Cardiac fibroblast (primary cell): ENCODE measurements at regions not wholly inside any gene's neighbourhood (a gene's known extent, or its start where the extent isn't known, plus 50 kb on each side); places are given as distances from the start of the nearest gene placed in this dataset.

Experiments used
- DNase-seq, 2 donors: peaks; one replicate each; pipeline versions ENCODE4 v3.0.0 to v3.0.0-alpha.2; 2010; ENCODE audit warnings: low read depth in 2 of 2
- H3K4me3 ChIP-seq, 2 donors: replicated peaks in 1 of 2; 1 replicate in 1 of 2; 2 replicates in 1 of 2; pipeline ENCODE4 v1.5.1; 2011; ENCODE audit warnings: low read depth in 2 of 2, low read length in 2 of 2, mild to moderate bottlenecking in 2 of 2, moderate library complexity in 1 of 2
- TF ChIP-seq, protein P1 (sequence below): IDR thresholded peaks from one replicate; pipeline ENCODE4 v1.5.1; 2011; ENCODE audit warnings: low read depth, mild to moderate bottlenecking, low read length, inconsistent platforms

DNA sequence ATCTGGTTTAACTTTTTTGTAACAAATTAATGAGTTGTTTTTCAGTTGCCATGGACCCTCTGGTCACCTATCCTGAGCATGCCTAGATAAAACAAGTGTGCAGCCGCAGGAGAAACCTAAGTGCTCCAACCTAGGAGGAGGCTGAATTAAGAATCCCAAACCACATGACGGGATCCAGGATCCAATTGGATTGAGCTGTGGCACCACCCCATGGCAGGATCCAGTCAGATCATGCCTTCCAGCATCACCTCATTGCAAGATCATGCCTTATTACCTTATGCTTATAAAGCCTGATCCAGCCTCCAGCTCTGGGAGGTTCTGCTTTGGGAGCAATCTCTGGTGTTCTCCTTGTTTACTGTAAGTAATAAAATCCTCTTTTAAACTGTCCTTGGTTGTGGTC lies 662.0 kb downstream of the TLR4 start:
- DNase-seq = no peak
- no peak overlapping the region for H3K4me3 ChIP-seq
- TF ChIP-seq, protein P1, sequence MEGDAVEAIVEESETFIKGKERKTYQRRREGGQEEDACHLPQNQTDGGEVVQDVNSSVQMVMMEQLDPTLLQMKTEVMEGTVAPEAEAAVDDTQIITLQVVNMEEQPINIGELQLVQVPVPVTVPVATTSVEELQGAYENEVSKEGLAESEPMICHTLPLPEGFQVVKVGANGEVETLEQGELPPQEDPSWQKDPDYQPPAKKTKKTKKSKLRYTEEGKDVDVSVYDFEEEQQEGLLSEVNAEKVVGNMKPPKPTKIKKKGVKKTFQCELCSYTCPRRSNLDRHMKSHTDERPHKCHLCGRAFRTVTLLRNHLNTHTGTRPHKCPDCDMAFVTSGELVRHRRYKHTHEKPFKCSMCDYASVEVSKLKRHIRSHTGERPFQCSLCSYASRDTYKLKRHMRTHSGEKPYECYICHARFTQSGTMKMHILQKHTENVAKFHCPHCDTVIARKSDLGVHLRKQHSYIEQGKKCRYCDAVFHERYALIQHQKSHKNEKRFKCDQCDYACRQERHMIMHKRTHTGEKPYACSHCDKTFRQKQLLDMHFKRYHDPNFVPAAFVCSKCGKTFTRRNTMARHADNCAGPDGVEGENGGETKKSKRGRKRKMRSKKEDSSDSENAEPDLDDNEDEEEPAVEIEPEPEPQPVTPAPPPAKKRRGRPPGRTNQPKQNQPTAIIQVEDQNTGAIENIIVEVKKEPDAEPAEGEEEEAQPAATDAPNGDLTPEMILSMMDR = no peak

DNA sequence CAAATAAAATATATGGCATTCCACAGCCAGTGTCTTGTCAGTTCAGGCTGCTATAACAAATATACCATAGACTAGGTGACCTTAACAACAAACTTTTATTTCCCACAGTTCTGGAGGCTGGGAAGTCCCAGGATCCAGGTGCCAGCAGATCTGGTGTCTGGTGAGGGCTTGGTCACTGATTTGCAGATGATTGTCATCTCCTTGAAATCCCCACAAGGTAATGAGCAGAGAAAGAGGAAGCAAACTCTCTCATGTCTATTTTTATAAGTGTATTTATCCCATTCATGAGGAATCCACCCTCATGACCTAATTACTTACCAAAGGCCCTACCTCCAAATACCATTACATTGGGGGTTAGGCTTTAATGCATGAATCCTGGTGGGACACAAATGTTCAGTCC lies 663.2 kb downstream of the TLR4 start:
- DNase-seq = no peak

GRCh38 chr9:118384531-118385100 lies 680.4 kb downstream of the TLR4 start:
- DNase-seq = no peak
- no peak overlapping the region for H3K4me3 ChIP-seq
- TF ChIP-seq, protein P1 = no peak

More for the DNA sequence above, 663.2 kb downstream of the TLR4 start:
- H3K4me3 ChIP-seq = no peak overlapping the region
- TF ChIP-seq, protein P1 = no peak

DNA sequence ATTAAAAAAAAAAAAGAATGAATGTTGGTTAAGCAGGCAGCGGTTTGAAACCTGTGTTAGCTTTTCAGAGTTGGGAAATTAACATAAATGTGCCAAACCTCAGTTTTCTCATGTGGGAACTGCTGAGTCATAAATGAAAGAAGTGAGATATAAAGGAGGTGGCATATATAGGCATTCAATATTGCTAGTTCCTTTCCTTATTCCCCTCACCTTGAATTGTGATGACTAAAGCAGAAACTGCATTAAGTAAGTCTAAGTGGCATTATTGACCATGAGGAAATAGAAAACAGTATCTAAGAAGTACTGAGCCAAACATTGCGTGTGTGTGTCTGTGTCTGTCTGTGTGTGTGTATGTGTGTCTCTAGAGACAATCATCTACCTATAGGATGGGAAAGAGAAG lies 691.2 kb downstream of the TLR4 start:
- DNase-seq = no peak
- TF ChIP-seq, protein P1 = no peak
- H3K4me3 ChIP-seq = no peak overlapping the region

GRCh38 chr9:118401546-118401945 lies 697.3 kb downstream of the TLR4 start:
- TF ChIP-seq, protein P1 = no peak
- no peak overlapping the region for H3K4me3 ChIP-seq
- DNase-seq = no peak

DNA sequence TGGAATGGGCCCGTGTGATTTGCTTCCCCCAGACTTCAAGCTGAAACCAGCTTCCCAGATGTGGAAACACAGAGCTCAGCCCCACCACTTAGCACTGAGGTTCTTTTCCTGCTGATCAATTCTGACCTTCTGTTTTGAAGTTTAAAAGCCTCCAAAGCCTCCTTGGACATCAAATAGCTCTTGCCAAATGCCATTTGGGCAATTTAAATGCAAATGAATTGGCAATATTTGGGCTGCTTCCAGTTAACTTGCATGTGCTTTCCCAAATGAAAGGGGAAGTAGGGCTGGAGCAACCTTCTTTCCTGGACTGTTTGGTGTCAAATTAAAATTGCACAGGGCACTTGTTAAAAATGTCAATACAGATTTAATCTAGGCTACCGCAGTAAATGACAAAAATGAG lies 710.5 kb downstream of the TLR4 start:
- TF ChIP-seq, protein P1 = no peak
- DNase-seq = no peak
- H3K4me3 ChIP-seq = no peak overlapping the region
